Calu3 (cell line): ENCODE measurements at regions not wholly inside any gene's neighbourhood (a gene's known extent, or its start where the extent isn't known, plus 50 kb on each side); places are given as distances from the start of the nearest gene placed in this dataset.
"Not testable (repeated sequence)": the region's sequence is repeated elsewhere in the genome, so short reads cannot be mapped to it uniquely, and the experiment has no call there.

Source experiments
- BruUV-seq: library from RNA; stranded (reverse); fragments of 400-500 nt; replicated peaks from 2 replicates; lab custom pipeline; 2021; lab: Mats Ljungman, UMichigan
- CTCF ChIA-PET: fragments of 300-600 bp; sonication (Branson Sonifier 250); formaldehyde crosslinking; loops from one replicate; lab custom pipeline; 2022; ENCODE audit warnings: antibody characterized with exemption; lab: Charles Lee
- DNase-seq: peaks from one replicate; pipeline ENCODE4 v3.0.0; 2022
- H3K27ac Mint-ChIP-seq: one replicate; pipeline ENCODE4 v1.8.0; 2022; ENCODE audit warnings: mixed read lengths; ENCODE audit not compliant: unreplicated experiment
- H3K27me3 Mint-ChIP-seq: one replicate; pipeline ENCODE4 v1.8.0; 2022; ENCODE audit warnings: mixed read lengths; ENCODE audit not compliant: unreplicated experiment
- H3K36me3 Mint-ChIP-seq: one replicate; pipeline ENCODE4 v1.8.0; 2022; ENCODE audit warnings: mild to moderate bottlenecking, moderate library complexity, mixed read lengths; ENCODE audit not compliant: insufficient read depth, unreplicated experiment
- H3K4me1 Mint-ChIP-seq: one replicate; pipeline ENCODE4 v1.8.0; 2022; ENCODE audit warnings: mild to moderate bottlenecking, low read depth, mixed read lengths; ENCODE audit not compliant: unreplicated experiment
- H3K4me3 Mint-ChIP-seq: one replicate; pipeline ENCODE4 v1.8.0; 2022; ENCODE audit warnings: mild to moderate bottlenecking, low read depth, moderate library complexity, mixed read lengths; ENCODE audit not compliant: unreplicated experiment
- H3K9me3 Mint-ChIP-seq: one replicate; pipeline ENCODE4 v1.8.0; 2022; ENCODE audit warnings: low read depth, mixed read lengths; ENCODE audit not compliant: unreplicated experiment
- CTCF ChIP-seq: fragments of 200-600 bp; IDR thresholded peaks from one replicate; pipeline ENCODE4 v1.8.0; 2022; ENCODE audit warnings: antibody characterized with exemption; ENCODE audit not compliant: unreplicated experiment
- intact Hi-C: fragments of 100-400 bp; cut with micrococcal nuclease; formaldehyde crosslinking; loops from one replicate; pipeline ENCODE4 v1.10.0; 2022; ENCODE audit not compliant: unreplicated experiment

GRCh38 chr9:89687188-89687587 is 82.4 kb downstream of the GADD45G start:
- TF ChIP-seq CTCF: no peak
- no peaks in the 10 kb centered on the region for H3K36me3 Mint-ChIP-seq
- no TSS peak for BruUV-seq
- DNase-seq: no peak
- CTCF ChIA-PET: no interaction called here
- peaks cover 22% of the 10 kb centered on the region for H3K27me3 Mint-ChIP-seq
- no peak overlapping the region for H3K4me3 Mint-ChIP-seq
- intact Hi-C loops: no loop called here
- H3K4me1 Mint-ChIP-seq: no peaks in the 10 kb centered on the region
- no peak overlapping the region for H3K27ac Mint-ChIP-seq
- H3K9me3 Mint-ChIP-seq: no peaks in the 10 kb centered on the region

GRCh38 chr9:89687848-89688247 is 83.0 kb downstream of the GADD45G start:
- no peaks in the 10 kb centered on the region for H3K36me3 Mint-ChIP-seq
- no TSS peak for BruUV-seq
- CTCF ChIA-PET: no interaction called here
- TF ChIP-seq CTCF: no peak
- no peaks in the 10 kb centered on the region for H3K9me3 Mint-ChIP-seq
- no peak for DNase-seq
- intact Hi-C loops: no loop called here
- no peak overlapping the region for H3K4me3 Mint-ChIP-seq
- no peak overlapping the region for H3K27ac Mint-ChIP-seq
- H3K27me3 Mint-ChIP-seq: peaks cover 26% of the 10 kb centered on the region
- no peaks in the 10 kb centered on the region for H3K4me1 Mint-ChIP-seq

- H3K9me3 Mint-ChIP-seq, H3K4me3 Mint-ChIP-seq, DNase-seq, H3K27ac Mint-ChIP-seq, H3K36me3 Mint-ChIP-seq, BruUV-seq, intact Hi-C loops, H3K4me1 Mint-ChIP-seq: not testable (repeated sequence)
- peaks cover 40% of the 10 kb centered on the region for H3K27me3 Mint-ChIP-seq
- CTCF ChIA-PET: interaction anchor here (0.7 kb wide), 1 partner anchor 113 kb away, joined by 3 read pairs; no protein-coding TSS in a partner anchor
Observed at GRCh38 chr9:89689321-89689720, 84.5 kb downstream of the GADD45G start.

- peaks cover 45% of the 10 kb centered on the region for H3K27me3 Mint-ChIP-seq
- H3K27ac Mint-ChIP-seq: no peak overlapping the region
- CTCF ChIA-PET: no interaction called here
- intact Hi-C loops: no loop called here
- no peak overlapping the region for H3K4me3 Mint-ChIP-seq
- BruUV-seq: no TSS peak
- TF ChIP-seq CTCF: no peak
- no peaks in the 10 kb centered on the region for H3K4me1 Mint-ChIP-seq
- no peaks in the 10 kb centered on the region for H3K9me3 Mint-ChIP-seq
- no peaks in the 10 kb centered on the region for H3K36me3 Mint-ChIP-seq
- DNase-seq: no peak
Observed at GRCh38 chr9:89690334-89690912, 85.6 kb downstream of the GADD45G start.

GRCh38 chr9:89695441-89695891 is 90.7 kb downstream of the GADD45G start:
- intact Hi-C loops: no loop called here
- TF ChIP-seq CTCF: no peak
- no TSS peak for BruUV-seq
- CTCF ChIA-PET: interaction anchor here (0.6 kb wide), 1 partner anchor 125 kb away, joined by 4 read pairs; no protein-coding TSS in a partner anchor
- Mint-ChIP-seq H3K4me3 (no peak overlapping the region), H3K27ac (no peak overlapping the region), H3K36me3 (no peaks in the 10 kb centered on the region), H3K27me3 (peaks cover 72% of the 10 kb centered on the region), H3K4me1 (no peaks in the 10 kb centered on the region), H3K9me3 (no peaks in the 10 kb centered on the region)
- no peak for DNase-seq

GRCh38 chr9:89695979-89696378 is 91.2 kb downstream of the GADD45G start:
- H3K4me3 Mint-ChIP-seq, H3K4me1 Mint-ChIP-seq, CTCF ChIA-PET, intact Hi-C loops, BruUV-seq, H3K36me3 Mint-ChIP-seq, DNase-seq, H3K9me3 Mint-ChIP-seq, H3K27ac Mint-ChIP-seq: not testable (repeated sequence)
- H3K27me3 Mint-ChIP-seq: peaks cover 73% of the 10 kb centered on the region
